ENCODE measurements at regions not wholly inside any gene's neighbourhood (a gene's known extent, or its start where the extent isn't known, plus 50 kb on each side); places are given as distances from the start of the nearest gene placed in this dataset.

GRCh38 chr11:134625151-134625550 is 213.1 kb upstream of the B3GAT1 start:
- TF ChIP-seq GRHL1 (CRISPR knock-in tag; conservative IDR thresholded peaks at IDR 0.05), result no peak
- no peak for TF ChIP-seq ZSCAN12 (CRISPR knock-in tag; IDR thresholded peaks at IDR 0.05)
- no peak for TF ChIP-seq AHDC1 (CRISPR knock-in tag; IDR thresholded peaks at IDR 0.05; ENCODE audit: borderline replicate concordance)
- TF ChIP-seq ZNF280D (CRISPR knock-in tag; IDR thresholded peaks at IDR 0.05), result no peak
- no peak for TF ChIP-seq POLR2A (IDR thresholded peaks at IDR 0.05; ENCODE audit: insufficient read depth in 1 of 2, low read depth in 2 of 2, low read length in 2 of 2)
- TF ChIP-seq ZNF570 (CRISPR knock-in tag; IDR thresholded peaks at IDR 0.05; ENCODE audit: borderline replicate concordance), result no peak
- no peak for TF ChIP-seq NFIC (IDR thresholded peaks at IDR 0.05; ENCODE audit: low read length)
- TF ChIP-seq ZNF614 (CRISPR knock-in tag; IDR thresholded peaks at IDR 0.05; ENCODE audit: borderline replicate concordance), result no peak
- no peak for TF ChIP-seq ELF4 (CRISPR knock-in tag; IDR thresholded peaks at IDR 0.05; ENCODE audit: borderline replicate concordance)
- TF ChIP-seq ZNF44 (CRISPR knock-in tag; IDR thresholded peaks at IDR 0.05), result no peak
